ENCODE measurements at regions not wholly inside any gene's neighbourhood (a gene's known extent, or its start where the extent isn't known, plus 50 kb on each side); places are given as distances from the start of the nearest gene placed in this dataset. TPM values are rescaled to one million over a fixed set of nuclear protein-coding genes. Genes with fewer than 3 reads are reported as not detected.

- Histone ChIP-seq H3K36me3 (no peaks in the 10 kb centered on the region), H3K27ac (no peak overlapping the region), H3K9me3 (no peaks in the 10 kb centered on the region), H3K27me3 (no peaks in the 10 kb centered on the region), H3K4me1 (peaks cover 0 to 5% of the 10 kb centered on the region in 2 donors), H3K4me3 (replicated peaks in 1 of 3) (no peak overlapping the region)
- TF ChIP-seq, protein P1, sequence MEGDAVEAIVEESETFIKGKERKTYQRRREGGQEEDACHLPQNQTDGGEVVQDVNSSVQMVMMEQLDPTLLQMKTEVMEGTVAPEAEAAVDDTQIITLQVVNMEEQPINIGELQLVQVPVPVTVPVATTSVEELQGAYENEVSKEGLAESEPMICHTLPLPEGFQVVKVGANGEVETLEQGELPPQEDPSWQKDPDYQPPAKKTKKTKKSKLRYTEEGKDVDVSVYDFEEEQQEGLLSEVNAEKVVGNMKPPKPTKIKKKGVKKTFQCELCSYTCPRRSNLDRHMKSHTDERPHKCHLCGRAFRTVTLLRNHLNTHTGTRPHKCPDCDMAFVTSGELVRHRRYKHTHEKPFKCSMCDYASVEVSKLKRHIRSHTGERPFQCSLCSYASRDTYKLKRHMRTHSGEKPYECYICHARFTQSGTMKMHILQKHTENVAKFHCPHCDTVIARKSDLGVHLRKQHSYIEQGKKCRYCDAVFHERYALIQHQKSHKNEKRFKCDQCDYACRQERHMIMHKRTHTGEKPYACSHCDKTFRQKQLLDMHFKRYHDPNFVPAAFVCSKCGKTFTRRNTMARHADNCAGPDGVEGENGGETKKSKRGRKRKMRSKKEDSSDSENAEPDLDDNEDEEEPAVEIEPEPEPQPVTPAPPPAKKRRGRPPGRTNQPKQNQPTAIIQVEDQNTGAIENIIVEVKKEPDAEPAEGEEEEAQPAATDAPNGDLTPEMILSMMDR (IDR thresholded peaks at IDR 0.05): no peak
- intact Hi-C loops (cut with DNase I): no loop called here
- no peak for DNase-seq
- WGBS, 2 donors: 82 to 94% methylated on average over 1 of the region's 1 CpG
Observed at GRCh38 chr1:240663169-240663879, 51.4 kb upstream of the GREM2 start.

Small RNA genes lying in the stretch of these regions (small RNA-seq; reads per million reads assigned to genes)
- not detected for gene RF00019

Measured in thyroid gland (tissue), 4 donors.